Natural killer cell (primary cell): ENCODE measurements at regions not wholly inside any gene's neighbourhood (a gene's known extent, or its start where the extent isn't known, plus 50 kb on each side); places are given as distances from the start of the nearest gene placed in this dataset.
A peak's percentile ranks its signal among the peaks of the same experiment; 100 is the strongest.

Experiments
- ATAC-seq, 3 donors: fragments of 150-1000 bp in 2 of 3; fragments of 200-7000 bp in 1 of 3; cut with Tn5 transposase; 1 replicate in 1 of 3; 2 replicates in 2 of 3; pipeline ENCODE4 v1.10.0; 2021; ENCODE audit warnings: mild to moderate bottlenecking in 2 of 3, moderate library complexity in 2 of 3
- DNase-seq, 2 donors: peaks; one replicate each; pipeline versions ENCODE4 v3.0.0 to v3.0.0-alpha.2; 2013 to 2021; ENCODE audit warnings: mixed read lengths in 1 of 2
- H3K27ac ChIP-seq: one replicate; pipeline ENCODE4 v1.5.1; 2013; ENCODE audit warnings: mild to moderate bottlenecking, low read length
- H3K27me3 ChIP-seq: one replicate; pipeline ENCODE4 v1.6.1; 2013; ENCODE audit warnings: low read length; ENCODE audit not compliant: control insufficient read depth, insufficient read depth
- H3K36me3 ChIP-seq: one replicate; pipeline ENCODE4 v1.6.1; 2013; ENCODE audit warnings: low read length; ENCODE audit not compliant: control insufficient read depth, insufficient read depth
- H3K4me1 ChIP-seq: one replicate; pipeline ENCODE4 v1.6.1; 2013; ENCODE audit warnings: low read length; ENCODE audit not compliant: control insufficient read depth, insufficient read depth
- H3K4me3 ChIP-seq: one replicate; pipeline ENCODE4 v1.5.1; 2013; ENCODE audit warnings: low read length
- H3K9me3 ChIP-seq: one replicate; pipeline ENCODE4 v1.6.1; 2013; ENCODE audit warnings: low read length; ENCODE audit not compliant: control insufficient read depth, insufficient read depth
- H3K27ac Mint-ChIP-seq, 2 donors: one replicate each; pipeline ENCODE4 v1.8.0; 2022; ENCODE audit warnings: mild to moderate bottlenecking in 2 of 2, mixed read lengths in 2 of 2, moderate library complexity in 1 of 2
- H3K27me3 Mint-ChIP-seq, 2 donors: one replicate each; pipeline ENCODE4 v1.8.0; 2022; ENCODE audit warnings: low read depth in 2 of 2, mixed read lengths in 2 of 2
- H3K36me3 Mint-ChIP-seq: one replicate; pipeline ENCODE4 v1.8.0; 2022; ENCODE audit warnings: mixed read lengths
- H3K4me1 Mint-ChIP-seq, 2 donors: one replicate each; pipeline ENCODE4 v1.8.0; 2022; ENCODE audit warnings: mixed read lengths in 2 of 2
- H3K4me3 Mint-ChIP-seq: one replicate; pipeline ENCODE4 v1.8.0; 2022; ENCODE audit warnings: mild to moderate bottlenecking, moderate library complexity, mixed read lengths
- H3K9me3 Mint-ChIP-seq, 2 donors: one replicate each; pipeline ENCODE4 v1.8.0; 2022; ENCODE audit warnings: mixed read lengths in 2 of 2
- WGBS: methylation state at CpG from one replicate; pipeline ENCODE4 v1.1.7; 2013; ENCODE audit warnings: missing lambda C conversion rate; ENCODE audit not compliant: insufficient coverage; 5-methylcytosine and 5-hydroxymethylcytosine counted together
- intact Hi-C: fragments of 100-400 bp; cut with micrococcal nuclease; formaldehyde crosslinking; loops from one replicate; pipeline ENCODE4 v1.14.2; 2022
- TF ChIP-seq, protein P1 (sequence below): fragments of 200-600 bp; IDR thresholded peaks from one replicate; pipeline ENCODE4 v1.8.0; 2022; ENCODE audit warnings: antibody characterized with exemption

DNA sequence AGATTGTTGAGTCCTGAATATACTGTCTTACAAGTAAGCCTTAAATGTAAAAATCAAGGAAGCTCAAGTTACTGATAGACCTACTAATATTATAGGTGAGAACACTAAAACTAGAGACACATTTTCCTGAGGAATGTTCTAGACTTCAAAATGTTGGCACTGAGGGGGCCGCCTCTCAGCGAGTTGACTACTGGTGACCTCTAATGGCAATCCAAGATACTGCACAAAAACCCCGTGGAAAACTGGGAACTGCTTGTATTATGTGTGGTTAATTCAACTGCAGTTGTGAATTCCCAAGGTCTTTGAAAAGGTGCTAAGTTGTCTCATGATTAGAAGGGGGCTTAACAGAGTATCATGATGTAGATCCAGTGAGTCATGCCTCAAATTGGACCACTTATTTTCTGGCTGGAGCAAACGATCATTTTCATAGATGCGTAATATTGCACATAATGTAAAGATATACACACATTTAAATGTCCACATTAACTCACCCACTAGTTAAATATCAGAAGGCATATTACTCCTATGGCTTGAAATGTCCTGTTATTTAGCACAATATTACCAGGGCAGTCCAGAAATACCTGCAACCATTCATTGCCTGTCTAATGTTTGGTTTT, 336.2 kb downstream of the FOXA2 start:
- TF ChIP-seq, protein P1, sequence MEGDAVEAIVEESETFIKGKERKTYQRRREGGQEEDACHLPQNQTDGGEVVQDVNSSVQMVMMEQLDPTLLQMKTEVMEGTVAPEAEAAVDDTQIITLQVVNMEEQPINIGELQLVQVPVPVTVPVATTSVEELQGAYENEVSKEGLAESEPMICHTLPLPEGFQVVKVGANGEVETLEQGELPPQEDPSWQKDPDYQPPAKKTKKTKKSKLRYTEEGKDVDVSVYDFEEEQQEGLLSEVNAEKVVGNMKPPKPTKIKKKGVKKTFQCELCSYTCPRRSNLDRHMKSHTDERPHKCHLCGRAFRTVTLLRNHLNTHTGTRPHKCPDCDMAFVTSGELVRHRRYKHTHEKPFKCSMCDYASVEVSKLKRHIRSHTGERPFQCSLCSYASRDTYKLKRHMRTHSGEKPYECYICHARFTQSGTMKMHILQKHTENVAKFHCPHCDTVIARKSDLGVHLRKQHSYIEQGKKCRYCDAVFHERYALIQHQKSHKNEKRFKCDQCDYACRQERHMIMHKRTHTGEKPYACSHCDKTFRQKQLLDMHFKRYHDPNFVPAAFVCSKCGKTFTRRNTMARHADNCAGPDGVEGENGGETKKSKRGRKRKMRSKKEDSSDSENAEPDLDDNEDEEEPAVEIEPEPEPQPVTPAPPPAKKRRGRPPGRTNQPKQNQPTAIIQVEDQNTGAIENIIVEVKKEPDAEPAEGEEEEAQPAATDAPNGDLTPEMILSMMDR = no peak
- DNase-seq (no peak), ATAC-seq (no peak)
- H3K36me3 Mint-ChIP-seq = no peaks in the 10 kb centered on the region
- intact Hi-C loops = no loop called here
- Histone ChIP-seq H3K4me1 (no peaks in the 10 kb centered on the region), H3K27me3 (no peaks in the 10 kb centered on the region), H3K9me3 (no peaks in the 10 kb centered on the region), H3K36me3 (no peaks in the 10 kb centered on the region), H3K27ac (no peak overlapping the region), H3K4me3 (no peak overlapping the region)
- H3K27ac Mint-ChIP-seq = no peak overlapping the region
- WGBS = 30% methylated on average over 4 of the region's 5 CpGs
- H3K4me3 Mint-ChIP-seq = no peak overlapping the region
- H3K27me3 Mint-ChIP-seq = no peaks in the 10 kb centered on the region
- no peaks in the 10 kb centered on the region for H3K4me1 Mint-ChIP-seq
- H3K9me3 Mint-ChIP-seq = peaks cover 0 to 3% of the 10 kb centered on the region in 2 donors

GRCh38 chr20:22245139-22245538, 339.2 kb downstream of the FOXA2 start:
- WGBS = 81% methylated on average over 3 of the region's 3 CpGs
- no peaks in the 10 kb centered on the region for H3K4me1 ChIP-seq
- no peaks in the 10 kb centered on the region for H3K4me1 Mint-ChIP-seq
- H3K36me3 ChIP-seq = no peaks in the 10 kb centered on the region
- TF ChIP-seq, protein P1 = no peak
- DNase-seq (no peak), ATAC-seq (peak in 1 of 3 donors; percentile 27)
- no peaks in the 10 kb centered on the region for H3K36me3 Mint-ChIP-seq
- no peak overlapping the region for H3K27ac ChIP-seq
- H3K4me3 ChIP-seq = no peak overlapping the region
- H3K9me3 Mint-ChIP-seq = no peaks in the 10 kb centered on the region
- no peaks in the 10 kb centered on the region for H3K27me3 Mint-ChIP-seq
- no peak overlapping the region for H3K4me3 Mint-ChIP-seq
- no peaks in the 10 kb centered on the region for H3K9me3 ChIP-seq
- intact Hi-C loops = no loop called here
- no peaks in the 10 kb centered on the region for H3K27me3 ChIP-seq
- H3K27ac Mint-ChIP-seq = no peak overlapping the region

- Mint-ChIP-seq H3K27ac (no peak overlapping the region), H3K4me1 (no peaks in the 10 kb centered on the region), H3K9me3 (peaks cover 3 to 6% of the 10 kb centered on the region in 2 donors), H3K27me3 (no peaks in the 10 kb centered on the region), H3K4me3 (no peak overlapping the region), H3K36me3 (no peaks in the 10 kb centered on the region)
- ATAC-seq (no peak), DNase-seq (no peak)
- TF ChIP-seq, protein P1 = no peak
- intact Hi-C loops = no loop called here
- H3K36me3 ChIP-seq = no peaks in the 10 kb centered on the region
- no peaks in the 10 kb centered on the region for H3K4me1 ChIP-seq
- H3K9me3 ChIP-seq = no peaks in the 10 kb centered on the region
- no peak overlapping the region for H3K4me3 ChIP-seq
- no peak overlapping the region for H3K27ac ChIP-seq
- 82% methylated on average over 5 of the region's 5 CpGs for WGBS
- H3K27me3 ChIP-seq = no peaks in the 10 kb centered on the region
Measured at GRCh38 chr20:22243067-22243466, 341.3 kb downstream of the FOXA2 start.

DNA sequence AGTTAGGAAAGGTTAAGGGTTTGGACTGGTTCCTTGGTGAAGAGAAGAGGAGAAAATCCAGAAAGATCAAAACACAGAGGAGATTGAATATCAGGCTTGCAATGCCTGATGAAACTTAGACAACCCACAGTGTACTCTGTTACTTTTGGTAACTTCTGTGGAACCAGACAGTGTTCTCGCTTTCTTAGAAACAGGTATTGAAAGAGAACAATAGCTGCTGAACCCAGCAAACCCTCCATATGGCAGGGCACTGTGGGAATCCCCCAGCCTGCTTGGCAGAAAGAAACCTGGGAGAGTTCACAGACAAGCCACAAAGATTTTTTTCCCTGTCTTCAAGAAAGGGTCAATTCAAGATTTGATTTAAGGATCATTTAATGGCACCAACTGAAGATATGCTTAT, 342.8 kb downstream of the FOXA2 start:
- no peaks in the 10 kb centered on the region for H3K27me3 ChIP-seq
- H3K36me3 ChIP-seq = no peaks in the 10 kb centered on the region
- no peaks in the 10 kb centered on the region for H3K9me3 ChIP-seq
- no peaks in the 10 kb centered on the region for H3K36me3 Mint-ChIP-seq
- no peaks in the 10 kb centered on the region for H3K4me1 Mint-ChIP-seq
- H3K27me3 Mint-ChIP-seq = no peaks in the 10 kb centered on the region
- H3K9me3 Mint-ChIP-seq = peaks cover 3 to 8% of the 10 kb centered on the region in 2 donors
- intact Hi-C loops = no loop called here
- H3K4me1 ChIP-seq = no peaks in the 10 kb centered on the region
- ATAC-seq (no peak), DNase-seq (no peak)
- no peak overlapping the region for H3K4me3 ChIP-seq
- 79% methylated on average over 1 of the region's 1 CpG for WGBS
- H3K27ac ChIP-seq = no peak overlapping the region
- TF ChIP-seq, protein P1 = no peak
- H3K4me3 Mint-ChIP-seq = no peak overlapping the region
- H3K27ac Mint-ChIP-seq = no peak overlapping the region
